ENCODE measurements at regions not wholly inside any gene's neighbourhood (a gene's known extent, or its start where the extent isn't known, plus 50 kb on each side); places are given as distances from the start of the nearest gene placed in this dataset.

GRCh38 chr4:14177987-14178386, 550.5 kb upstream of the BOD1L1 start:
- Mint-ChIP-seq H3K36me3 (ENCODE audit: low read depth) (no peaks in the 10 kb centered on the region), H3K4me3 (no peak overlapping the region), H3K9me3 (no peaks in the 10 kb centered on the region), H3K4me1 (peaks cover 13% of the 10 kb centered on the region), H3K27me3 (ENCODE audit: low read depth) (no peaks in the 10 kb centered on the region), H3K27ac (ENCODE audit: unreplicated experiment) (no peak overlapping the region)
- DNase-seq (ENCODE audit: low read depth, low spot score), result no peak
- TF ChIP-seq CTCF (conservative IDR thresholded peaks at IDR 0.05), result no peak

- no peaks in the 10 kb centered on the region for H3K36me3 Mint-ChIP-seq (ENCODE audit: low read depth)
- no peak overlapping the region for H3K27ac Mint-ChIP-seq (ENCODE audit: unreplicated experiment)
- no peak for TF ChIP-seq CTCF (conservative IDR thresholded peaks at IDR 0.05)
- H3K4me1 Mint-ChIP-seq, result peaks cover 13% of the 10 kb centered on the region
- DNase-seq (ENCODE audit: low read depth, low spot score), result no peak
- no peaks in the 10 kb centered on the region for H3K9me3 Mint-ChIP-seq
- H3K27me3 Mint-ChIP-seq (ENCODE audit: low read depth), result no peaks in the 10 kb centered on the region
- no peak overlapping the region for H3K4me3 Mint-ChIP-seq
Observed at GRCh38 chr4:14178421-14178820, 550.9 kb upstream of the BOD1L1 start.

GRCh38 chr4:14180166-14180565, 552.6 kb upstream of the BOD1L1 start:
- Mint-ChIP-seq H3K27me3 (ENCODE audit: low read depth) (no peaks in the 10 kb centered on the region), H3K9me3 (no peaks in the 10 kb centered on the region), H3K27ac (ENCODE audit: unreplicated experiment) (no peak overlapping the region), H3K4me3 (no peak overlapping the region), H3K4me1 (peaks cover 13% of the 10 kb centered on the region), H3K36me3 (ENCODE audit: low read depth) (no peaks in the 10 kb centered on the region)
- no peak for DNase-seq (ENCODE audit: low read depth, low spot score)
- TF ChIP-seq CTCF (conservative IDR thresholded peaks at IDR 0.05), result no peak

GRCh38 chr4:14180983-14181601, 553.6 kb upstream of the BOD1L1 start:
- TF ChIP-seq CTCF (conservative IDR thresholded peaks at IDR 0.05), result no peak
- Mint-ChIP-seq H3K36me3 (ENCODE audit: low read depth) (no peaks in the 10 kb centered on the region), H3K27ac (ENCODE audit: unreplicated experiment) (no peak overlapping the region), H3K9me3 (no peaks in the 10 kb centered on the region), H3K4me1 (peaks cover 13% of the 10 kb centered on the region), H3K4me3 (no peak overlapping the region), H3K27me3 (ENCODE audit: low read depth) (no peaks in the 10 kb centered on the region)
- no peak for DNase-seq (ENCODE audit: low read depth, low spot score)

GRCh38 chr4:14182148-14182547, 554.6 kb upstream of the BOD1L1 start:
- no peaks in the 10 kb centered on the region for H3K27me3 Mint-ChIP-seq (ENCODE audit: low read depth)
- H3K9me3 Mint-ChIP-seq, result no peaks in the 10 kb centered on the region
- H3K27ac Mint-ChIP-seq (ENCODE audit: unreplicated experiment), result no peak overlapping the region
- no peak for DNase-seq (ENCODE audit: low read depth, low spot score)
- no peaks in the 10 kb centered on the region for H3K36me3 Mint-ChIP-seq (ENCODE audit: low read depth)
- H3K4me1 Mint-ChIP-seq, result peaks cover 13% of the 10 kb centered on the region
- no peak for TF ChIP-seq CTCF (conservative IDR thresholded peaks at IDR 0.05)
- no peak overlapping the region for H3K4me3 Mint-ChIP-seq
